ENCODE measurements at regions not wholly inside any gene's neighbourhood (a gene's known extent, or its start where the extent isn't known, plus 50 kb on each side); places are given as distances from the start of the nearest gene placed in this dataset.

- no peak for TF ChIP-seq Cebpa-rat (IDR thresholded peaks at IDR 0.05)
- Histone ChIP-seq H3K4me2 (peak overlapping the region in 2 of 11 experiments; percentile 62 to 65; a peak in 2 of 22 replicates), H3K27ac (no peak overlapping the region)
Measured at GRCh38 chr6:169965239-169965638, 213.8 kb downstream of the ERMARD start.

GRCh38 chr6:169964486-169965180 is 213.2 kb downstream of the ERMARD start:
- H3K36me3 ChIP-seq, result no peaks in the 10 kb centered on the region
- H3K4me1 ChIP-seq, result peaks cover 14 to 34% (median 25%) of the 10 kb centered on the region in 10 experiments
- H3K9ac ChIP-seq, result no peak overlapping the region
- H3K27me3 ChIP-seq, result peaks cover 5 to 42% (median 20%) of the 10 kb centered on the region in 11 experiments; a peak in 20 of 22 replicates
- H4K20me1 ChIP-seq, result no peaks in the 10 kb centered on the region
- H3K4me2 ChIP-seq, result no peak overlapping the region
- H3K4me3 ChIP-seq, result no peak overlapping the region
- no peak for TF ChIP-seq Cebpa-rat (IDR thresholded peaks at IDR 0.05)
- H3K9me3 ChIP-seq (replicated peaks in 1 of 11), result peaks cover 0 to 12% (median 0%) of the 10 kb centered on the region in 11 experiments; a peak in 1 of 22 replicates
- H3K27ac ChIP-seq, result no peak overlapping the region

More at GRCh38 chr6:169965239-169965638, 213.8 kb downstream of the ERMARD start:
- no peak overlapping the region for H3K4me3 ChIP-seq
- H3K27me3 ChIP-seq, result peaks cover 5 to 39% (median 20%) of the 10 kb centered on the region in 11 experiments; a peak in 20 of 22 replicates
- H3K9me3 ChIP-seq (replicated peaks in 1 of 11), result peaks cover 0 to 12% (median 0%) of the 10 kb centered on the region in 11 experiments; a peak in 1 of 22 replicates
- no peaks in the 10 kb centered on the region for H3K36me3 ChIP-seq
- no peaks in the 10 kb centered on the region for H4K20me1 ChIP-seq
- H3K4me1 ChIP-seq, result peaks cover 12 to 28% (median 19%) of the 10 kb centered on the region in 10 experiments
- H3K9ac ChIP-seq, result no peak overlapping the region

- Histone ChIP-seq H3K27me3 (peaks cover 5 to 42% (median 20%) of the 10 kb centered on the region in 11 experiments; a peak in 20 of 22 replicates), H3K36me3 (no peaks in the 10 kb centered on the region), H4K20me1 (no peaks in the 10 kb centered on the region), H3K9ac (no peak overlapping the region), H3K9me3 (replicated peaks in 1 of 11) (peaks cover 0 to 12% (median 0%) of the 10 kb centered on the region in 11 experiments; a peak in 1 of 22 replicates), H3K4me3 (no peak overlapping the region), H3K4me2 (no peak overlapping the region), H3K27ac (no peak overlapping the region), H3K4me1 (peaks cover 22 to 43% (median 34%) of the 10 kb centered on the region in 10 experiments)
- TF ChIP-seq Cebpa-rat (IDR thresholded peaks at IDR 0.05), result no peak
Measured at GRCh38 chr6:169963581-169964297, 212.3 kb downstream of the ERMARD start.

GRCh38 chr6:169962604-169963469 is 211.4 kb downstream of the ERMARD start:
- no peaks in the 10 kb centered on the region for H3K36me3 ChIP-seq
- H3K9me3 ChIP-seq (replicated peaks in 1 of 11), result peaks cover 0 to 12% (median 0%) of the 10 kb centered on the region in 11 experiments; a peak in 1 of 22 replicates
- no peak overlapping the region for H3K9ac ChIP-seq
- no peak for TF ChIP-seq Cebpa-rat (IDR thresholded peaks at IDR 0.05)
- no peaks in the 10 kb centered on the region for H4K20me1 ChIP-seq
- H3K4me3 ChIP-seq, result no peak overlapping the region
- H3K4me1 ChIP-seq, result peaks cover 28 to 52% (median 43%) of the 10 kb centered on the region in 10 experiments
- H3K27me3 ChIP-seq, result peaks cover 5 to 42% (median 20%) of the 10 kb centered on the region in 11 experiments; a peak in 20 of 22 replicates
- H3K27ac ChIP-seq, result no peak overlapping the region
- H3K4me2 ChIP-seq, result no peak overlapping the region

GRCh38 chr6:169961772-169962561 is 210.5 kb downstream of the ERMARD start:
- Histone ChIP-seq H3K4me2 (no peak overlapping the region), H3K9ac (no peak overlapping the region), H3K27me3 (peaks cover 5 to 45% (median 20%) of the 10 kb centered on the region in 11 experiments; a peak in 20 of 22 replicates), H3K4me3 (no peak overlapping the region), H4K20me1 (no peaks in the 10 kb centered on the region), H3K4me1 (peaks cover 33 to 58% (median 49%) of the 10 kb centered on the region in 10 experiments), H3K27ac (no peak overlapping the region), H3K9me3 (replicated peaks in 1 of 11) (peaks cover 0 to 12% (median 0%) of the 10 kb centered on the region in 11 experiments; a peak in 1 of 22 replicates), H3K36me3 (no peaks in the 10 kb centered on the region)
- TF ChIP-seq Cebpa-rat (IDR thresholded peaks at IDR 0.05), result no peak

- H3K27me3 ChIP-seq, result peaks cover 5 to 37% (median 20%) of the 10 kb centered on the region in 11 experiments; a peak in 20 of 22 replicates
- H4K20me1 ChIP-seq, result no peaks in the 10 kb centered on the region
- no peak overlapping the region for H3K9ac ChIP-seq
- H3K4me3 ChIP-seq, result no peak overlapping the region
- no peak for TF ChIP-seq Cebpa-rat (IDR thresholded peaks at IDR 0.05)
- H3K9me3 ChIP-seq (replicated peaks in 1 of 11), result 0 out of 22 replicates have a peak, but pooled peaks cover 0 to 7% (median 0%) of the 10 kb centered on the region in 11 experiments
- H3K4me2 ChIP-seq, result peak overlapping the region in 6 of 11 experiments; percentile 13 to 76 (median 68); a peak in 6 of 22 replicates
- no peaks in the 10 kb centered on the region for H3K36me3 ChIP-seq
- peaks cover 24 to 48% (median 41%) of the 10 kb centered on the region in 10 experiments for H3K4me1 ChIP-seq
- H3K27ac ChIP-seq, result no peak overlapping the region
Measured at GRCh38 chr6:169960886-169961611, 209.6 kb downstream of the ERMARD start.

GRCh38 chr6:169960521-169960885 is 209.1 kb downstream of the ERMARD start:
- Histone ChIP-seq H3K27me3 (peaks cover 5 to 33% (median 18%) of the 10 kb centered on the region in 11 experiments; a peak in 20 of 22 replicates), H3K9ac (no peak overlapping the region), H3K4me3 (no peak overlapping the region), H3K36me3 (no peaks in the 10 kb centered on the region), H3K9me3 (replicated peaks in 1 of 11) (0 out of 22 replicates have a peak, but pooled peaks cover 0 to 7% (median 0%) of the 10 kb centered on the region in 11 experiments), H3K4me1 (peaks cover 21 to 43% (median 36%) of the 10 kb centered on the region in 10 experiments), H4K20me1 (no peaks in the 10 kb centered on the region), H3K4me2 (peak overlapping the region in 6 of 11 experiments; percentile 64 to 76 (median 68); a peak in 9 of 22 replicates), H3K27ac (no peak overlapping the region)
- TF ChIP-seq Cebpa-rat (IDR thresholded peaks at IDR 0.05), result no peak
